Cerebellar nuclear complex (tissue), 1 donor: ENCODE measurements at regions not wholly inside any gene's neighbourhood (a gene's known extent, or its start where the extent isn't known, plus 50 kb on each side); places are given as distances from the start of the nearest gene placed in this dataset.

Experiments used
- DNase-seq, 2 experiments: peaks; one replicate each; lab custom pipeline; 2025; lab: John Stamatoyannopoulos, UW

- no peak for DNase-seq
These were observed 336.5 kb upstream of the ST6GAL2 start for GRCh38 chr2:107222466-107222865.

- no peak for DNase-seq
These were observed 349.7 kb upstream of the ST6GAL2 start for GRCh38 chr2:107235491-107236254.

GRCh38 chr2:107242811-107243210 lies 356.8 kb upstream of the ST6GAL2 start:
- DNase-seq = no peak

GRCh38 chr2:107248932-107249331 lies 363.0 kb upstream of the ST6GAL2 start:
- DNase-seq = no peak

- DNase-seq = no peak
These were observed 369.8 kb upstream of the ST6GAL2 start for GRCh38 chr2:107255744-107256143.

GRCh38 chr2:107258531-107259407 lies 372.8 kb upstream of the ST6GAL2 start:
- DNase-seq = no peak

GRCh38 chr2:107259408-107260195 lies 373.6 kb upstream of the ST6GAL2 start:
- DNase-seq = no peak

GRCh38 chr2:107263628-107264027 lies 377.7 kb upstream of the ST6GAL2 start:
- DNase-seq = no peak

GRCh38 chr2:107264184-107264583 lies 378.2 kb upstream of the ST6GAL2 start:
- no peak for DNase-seq

- DNase-seq = no peak
These were observed 380.6 kb upstream of the ST6GAL2 start for GRCh38 chr2:107266555-107266954.

GRCh38 chr2:107267086-107267485 lies 381.1 kb upstream of the ST6GAL2 start:
- DNase-seq = no peak

- DNase-seq = no peak
These were observed 390.1 kb upstream of the ST6GAL2 start for GRCh38 chr2:107276034-107276433.

GRCh38 chr2:107278672-107279071 lies 392.7 kb upstream of the ST6GAL2 start:
- no peak for DNase-seq

GRCh38 chr2:107281637-107282036 lies 395.7 kb upstream of the ST6GAL2 start:
- DNase-seq = no peak

- DNase-seq = no peak
These were observed 396.2 kb upstream of the ST6GAL2 start for GRCh38 chr2:107282135-107282534.

- no peak for DNase-seq
These were observed 399.8 kb upstream of the ST6GAL2 start for GRCh38 chr2:107285621-107286299.

- no peak for DNase-seq
These were observed 404.1 kb upstream of the ST6GAL2 start for GRCh38 chr2:107290041-107290440.

- no peak for DNase-seq
These were observed 418.0 kb upstream of the ST6GAL2 start for GRCh38 chr2:107303964-107304363.

- no peak for DNase-seq
These were observed 420.0 kb upstream of the ST6GAL2 start for GRCh38 chr2:107305966-107306365.

- DNase-seq = no peak
These were observed 420.9 kb upstream of the ST6GAL2 start for GRCh38 chr2:107306881-107307280.

GRCh38 chr2:107308835-107309234 lies 422.9 kb upstream of the ST6GAL2 start:
- DNase-seq = no peak

GRCh38 chr2:107312240-107312639 lies 426.3 kb upstream of the ST6GAL2 start:
- DNase-seq = no peak
